Esophagus squamous epithelium (tissue), 4 donors: ENCODE measurements at regions not wholly inside any gene's neighbourhood (a gene's known extent, or its start where the extent isn't known, plus 50 kb on each side); places are given as distances from the start of the nearest gene placed in this dataset.

Experiments used
- POLR2A ChIP-seq, 4 donors: fragments of 450-650 bp; IDR thresholded peaks; one replicate each; pipeline ENCODE4 v1.6.1; 2017; ENCODE audit warnings: antibody characterized with exemption in 4 of 4, mild to moderate bottlenecking in 4 of 4, moderate library complexity in 3 of 4
- TF ChIP-seq, protein P1 (sequence below), 6 experiments: fragments of 450-650 bp in 4 of 6; fragments of 200-600 bp in 2 of 6; sonication (generic) in 2 of 6; IDR thresholded peaks; one replicate each; pipeline ENCODE4 v1.5.1; 2016 to 2019; ENCODE audit warnings: antibody characterized with exemption in 6 of 6, mild to moderate bottlenecking in 4 of 6, moderate library complexity in 4 of 6

DNA sequence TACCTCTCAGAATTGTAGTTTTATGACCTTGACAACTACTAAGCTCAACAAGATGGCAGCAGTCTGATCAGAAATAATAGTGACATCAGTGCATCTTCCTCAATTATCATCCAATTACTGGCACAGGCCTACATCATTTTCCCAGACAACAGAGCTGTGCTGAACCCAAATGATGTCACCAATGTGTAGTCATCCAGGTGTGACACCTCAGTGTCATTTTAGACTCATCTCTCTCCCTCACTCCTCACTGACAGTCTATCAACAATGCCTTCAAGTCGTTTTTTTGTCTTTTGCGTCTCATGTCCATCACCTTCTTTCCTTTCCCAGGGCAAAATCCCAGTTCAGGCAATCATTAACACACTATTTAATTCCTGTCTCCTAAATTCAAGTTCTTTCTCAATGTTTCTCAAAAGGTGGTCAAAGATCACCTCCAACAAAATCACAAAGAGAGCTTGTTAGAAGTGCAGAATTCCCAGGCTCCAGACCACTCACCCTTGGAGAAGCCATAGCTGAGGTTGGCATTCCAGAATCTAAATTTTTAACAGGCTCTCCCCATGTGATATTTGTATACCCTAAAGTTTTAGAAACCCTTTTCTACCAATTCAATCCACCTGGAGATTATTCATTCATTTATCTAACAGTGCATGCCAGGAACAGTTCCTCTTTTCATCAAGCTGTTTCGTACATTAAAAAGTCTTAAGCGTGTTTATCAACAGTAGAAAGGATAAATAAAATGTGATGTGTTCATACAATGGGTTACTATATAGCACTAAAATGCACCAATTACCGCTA is 125.3 kb upstream of the KLF7 start:
- TF ChIP-seq, protein P1, sequence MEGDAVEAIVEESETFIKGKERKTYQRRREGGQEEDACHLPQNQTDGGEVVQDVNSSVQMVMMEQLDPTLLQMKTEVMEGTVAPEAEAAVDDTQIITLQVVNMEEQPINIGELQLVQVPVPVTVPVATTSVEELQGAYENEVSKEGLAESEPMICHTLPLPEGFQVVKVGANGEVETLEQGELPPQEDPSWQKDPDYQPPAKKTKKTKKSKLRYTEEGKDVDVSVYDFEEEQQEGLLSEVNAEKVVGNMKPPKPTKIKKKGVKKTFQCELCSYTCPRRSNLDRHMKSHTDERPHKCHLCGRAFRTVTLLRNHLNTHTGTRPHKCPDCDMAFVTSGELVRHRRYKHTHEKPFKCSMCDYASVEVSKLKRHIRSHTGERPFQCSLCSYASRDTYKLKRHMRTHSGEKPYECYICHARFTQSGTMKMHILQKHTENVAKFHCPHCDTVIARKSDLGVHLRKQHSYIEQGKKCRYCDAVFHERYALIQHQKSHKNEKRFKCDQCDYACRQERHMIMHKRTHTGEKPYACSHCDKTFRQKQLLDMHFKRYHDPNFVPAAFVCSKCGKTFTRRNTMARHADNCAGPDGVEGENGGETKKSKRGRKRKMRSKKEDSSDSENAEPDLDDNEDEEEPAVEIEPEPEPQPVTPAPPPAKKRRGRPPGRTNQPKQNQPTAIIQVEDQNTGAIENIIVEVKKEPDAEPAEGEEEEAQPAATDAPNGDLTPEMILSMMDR (IDR thresholded peaks at IDR 0.05) = no peak
- TF ChIP-seq POLR2A (IDR thresholded peaks at IDR 0.05) = no peak
